Heart left ventricle (tissue), 16 donors: ENCODE measurements at regions not wholly inside any gene's neighbourhood (a gene's known extent, or its start where the extent isn't known, plus 50 kb on each side); places are given as distances from the start of the nearest gene placed in this dataset.

ENCODE experiments used
- ATAC-seq, 4 donors: fragments of 200-7000 bp; cut with Tn5 transposase; one replicate each; pipeline ENCODE4 v1.9.1; 2020 to 2022; ENCODE audit warnings: moderate library complexity in 4 of 4, mild to moderate bottlenecking in 3 of 4, moderate number of reproducible peaks in 1 of 4
- DNase-seq, 5 donors: peaks; one replicate each; pipeline ENCODE4 v3.0.0-alpha.2; 2020
- H3K27ac ChIP-seq, 12 donors: fragments of 200-600 bp; sonication (generic) in 4 of 12; one replicate each; pipeline versions ENCODE4 v1.5.0 to v1.8.0; 2016 to 2022; ENCODE audit warnings: mild to moderate bottlenecking in 2 of 12
- H3K27me3 ChIP-seq, 9 donors: fragments of 200-600 bp; sonication (generic) in 2 of 9; one replicate each; pipeline versions ENCODE4 v1.5.1 to v1.8.0; 2016 to 2022; ENCODE audit warnings: mild to moderate bottlenecking in 3 of 9
- H3K36me3 ChIP-seq, 9 donors: fragments of 200-600 bp; sonication (generic) in 2 of 9; one replicate each; pipeline versions ENCODE4 v1.5.0 to v1.8.0; 2018 to 2022; ENCODE audit warnings: mild to moderate bottlenecking in 2 of 9
- H3K4me1 ChIP-seq, 12 donors: fragments of 200-600 bp; sonication (generic) in 4 of 12; one replicate each; pipeline versions ENCODE4 v1.5.0 to v1.8.0; 2016 to 2022; ENCODE audit warnings: mild to moderate bottlenecking in 3 of 12
- H3K4me3 ChIP-seq, 12 donors: fragments of 200-600 bp; sonication (generic) in 4 of 12; one replicate each; pipeline versions ENCODE4 v1.5.0 to v1.8.0; 2017 to 2022; ENCODE audit warnings: mild to moderate bottlenecking in 9 of 12, moderate library complexity in 4 of 12
- H3K9me3 ChIP-seq, 12 donors: fragments of 200-600 bp; sonication (generic) in 4 of 12; one replicate each; pipeline versions ENCODE4 v1.5.0 to v1.8.0; 2016 to 2022; ENCODE audit warnings: mild to moderate bottlenecking in 1 of 12
- POLR2A ChIP-seq, 2 donors: fragments of 450-650 bp; IDR thresholded peaks; one replicate each; pipeline ENCODE4 v1.6.1; 2017; ENCODE audit warnings: antibody characterized with exemption in 2 of 2, mild to moderate bottlenecking in 2 of 2, moderate library complexity in 2 of 2
- WGBS, 4 donors: extraction: QIAGEN DNeasy Blood & Tissue Kit in 2 of 4; methylation state at CpG; one replicate each; pipeline versions ENCODE4 v1.1.5 to v1.1.7; 2013 to 2018; 5-methylcytosine and 5-hydroxymethylcytosine counted together
- intact Hi-C, 10 donors: fragments of 100-400 bp; cut with DNase I; formaldehyde crosslinking; loops; one replicate each; pipeline versions ENCODE4 v1.11.1 to v1.14.2; 2022
- TF ChIP-seq, protein P1 (sequence below), 12 donors: fragments of 200-600 bp; sonication (generic) in 4 of 12; IDR thresholded peaks; one replicate each; pipeline versions ENCODE4 v1.5.0 to v1.8.0; 2018 to 2022; ENCODE audit warnings: antibody characterized with exemption in 12 of 12, mild to moderate bottlenecking in 5 of 12
- donor health status: ischemic (EF 13 %, LVEDD 7.1; RV severe dilation, severe dysfunction).
- donor health status: healthy with polysubstance abuse.
- donor health status: DM: no; HTN: yes; CAD: no.
- donor health status: DM: no; HTN: no; CAD: no.
- donor health status: ischemic (EF 25% LVEDD 6.9; RV normal size, moderate dysfunction).
- donor health status: ischemic (EF 25% LVEDD 5.7; RV mildly dilated, moderate dysfunction).
- donor health status: healthy.
- donor health status: DM: yes; HTN: yes; CAD: no.
- donor health status: ischemic (EF 35%, LVEDD 5.7; RV mildly dilated, moderate dysfunction).
- donor health status: nonischemic (EF 11% LVEDD 7.7; RV severe dilation, severe dysfunction).
- donor health status: DM: yes; HTN: yes; CAD: no.
- donor health status: PGD.
- donor health status: ischemic (EF 29% LVEDD 5.4; RV normal size, mild dysfunction).
- donor health status: nonischemic (EF 23%, LVEDD 6.1; RV moderate dilation, normal function).

DNA sequence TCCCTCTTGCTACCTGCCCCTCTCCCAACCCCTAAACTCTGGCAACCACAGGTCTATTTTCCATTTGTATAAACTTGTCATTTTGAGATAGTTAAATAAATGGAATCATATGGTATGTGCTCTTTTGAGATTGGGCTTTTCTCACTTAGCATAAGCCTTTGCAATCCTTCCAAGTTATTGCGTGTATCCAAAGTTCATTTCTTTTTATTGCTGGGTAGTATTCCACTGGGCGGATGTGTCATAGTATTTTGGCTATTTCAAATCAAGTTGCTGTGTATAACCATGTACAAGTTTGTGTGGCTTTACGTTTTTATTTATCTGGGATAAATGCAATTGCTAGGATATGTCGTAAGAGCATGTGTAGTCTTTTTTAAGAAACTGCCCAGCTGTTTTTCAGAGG lies 55.5 kb upstream of the CUL3 start:
- Histone ChIP-seq H3K27me3 (peaks cover 0 to 18% (median 0%) of the 10 kb centered on the region in 9 donors), H3K27ac (no peak overlapping the region), H3K9me3 (no peaks in the 10 kb centered on the region), H3K4me1 (no peaks in the 10 kb centered on the region), H3K36me3 (no peaks in the 10 kb centered on the region), H3K4me3 (no peak overlapping the region)
- ATAC-seq (no peak), DNase-seq (no peak)
- TF ChIP-seq POLR2A (IDR thresholded peaks at IDR 0.05), result no peak
- TF ChIP-seq, protein P1, sequence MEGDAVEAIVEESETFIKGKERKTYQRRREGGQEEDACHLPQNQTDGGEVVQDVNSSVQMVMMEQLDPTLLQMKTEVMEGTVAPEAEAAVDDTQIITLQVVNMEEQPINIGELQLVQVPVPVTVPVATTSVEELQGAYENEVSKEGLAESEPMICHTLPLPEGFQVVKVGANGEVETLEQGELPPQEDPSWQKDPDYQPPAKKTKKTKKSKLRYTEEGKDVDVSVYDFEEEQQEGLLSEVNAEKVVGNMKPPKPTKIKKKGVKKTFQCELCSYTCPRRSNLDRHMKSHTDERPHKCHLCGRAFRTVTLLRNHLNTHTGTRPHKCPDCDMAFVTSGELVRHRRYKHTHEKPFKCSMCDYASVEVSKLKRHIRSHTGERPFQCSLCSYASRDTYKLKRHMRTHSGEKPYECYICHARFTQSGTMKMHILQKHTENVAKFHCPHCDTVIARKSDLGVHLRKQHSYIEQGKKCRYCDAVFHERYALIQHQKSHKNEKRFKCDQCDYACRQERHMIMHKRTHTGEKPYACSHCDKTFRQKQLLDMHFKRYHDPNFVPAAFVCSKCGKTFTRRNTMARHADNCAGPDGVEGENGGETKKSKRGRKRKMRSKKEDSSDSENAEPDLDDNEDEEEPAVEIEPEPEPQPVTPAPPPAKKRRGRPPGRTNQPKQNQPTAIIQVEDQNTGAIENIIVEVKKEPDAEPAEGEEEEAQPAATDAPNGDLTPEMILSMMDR (IDR thresholded peaks at IDR 0.05), result no peak
- intact Hi-C loops, result loop anchor here in 7 of 10 donors (10.0 kb wide), 6 partner anchors 134 to 656 kb away; no protein-coding TSS in a partner anchor
- 81 to 87% (median 84%) methylated on average over 4 of the region's 4 CpGs for WGBS, 4 donors

GRCh38 chr2:224638301-224638823 lies 53.2 kb upstream of the CUL3 start:
- TF ChIP-seq, protein P1 (IDR thresholded peaks at IDR 0.05), result no peak
- TF ChIP-seq POLR2A (IDR thresholded peaks at IDR 0.05), result no peak
- intact Hi-C loops, result no loop called here
- 59 to 69% (median 62%) methylated on average over 8 of the region's 8 CpGs for WGBS, 4 donors

More at GRCh38 chr2:224638301-224638823, 53.2 kb upstream of the CUL3 start:
- H3K9me3 ChIP-seq, result no peaks in the 10 kb centered on the region
- ATAC-seq (no peak), DNase-seq (no peak)
- peaks cover 0 to 13% (median 0%) of the 10 kb centered on the region in 9 donors for H3K27me3 ChIP-seq
- H3K36me3 ChIP-seq, result no peaks in the 10 kb centered on the region
- H3K4me3 ChIP-seq, result no peak overlapping the region
- H3K27ac ChIP-seq, result no peak overlapping the region
- H3K4me1 ChIP-seq, result no peaks in the 10 kb centered on the region
